ENCODE measurements at regions not wholly inside any gene's neighbourhood (a gene's known extent, or its start where the extent isn't known, plus 50 kb on each side); places are given as distances from the start of the nearest gene placed in this dataset.
"Not testable (repeated sequence)": the region's sequence is repeated elsewhere in the genome, so short reads cannot be mapped to it uniquely, and the experiment has no call there.

DNA sequence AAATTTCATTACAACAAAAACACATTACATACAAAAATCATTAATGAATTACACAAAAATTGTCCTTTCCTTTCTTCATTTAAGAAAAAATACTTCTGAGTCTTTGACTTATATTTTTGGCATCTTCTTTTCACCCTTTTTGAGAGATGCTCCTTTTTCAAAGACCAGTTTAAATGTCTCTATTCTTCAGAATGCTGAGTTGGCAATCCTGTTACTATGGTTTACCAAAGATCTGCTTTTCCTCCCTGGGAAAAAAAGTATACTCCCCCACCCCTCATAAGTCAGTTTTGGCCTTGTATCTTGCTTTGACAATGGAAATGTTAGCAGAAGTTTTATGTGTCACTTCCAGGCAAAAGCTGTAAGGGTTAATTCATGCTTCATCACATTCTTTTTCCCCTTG is 198.4 kb upstream of the GRM3 start:
- Histone ChIP-seq H2AFZ (ENCODE audit: control insufficient read depth, low read length) (no peak overlapping the region), H3K36me3 (ENCODE audit: control insufficient read depth in 2 of 2, extremely low read depth in 1 of 2, insufficient read depth in 2 of 2, low read length in 2 of 2) (no peaks in the 10 kb centered on the region), H3K4me3 (ENCODE audit: control insufficient read depth in 2 of 3, extremely low read depth in 1 of 3, insufficient read depth in 2 of 3, low read depth in 1 of 3, low read length in 3 of 3) (no peak overlapping the region), H3K27ac (ENCODE audit: control insufficient read depth, insufficient read depth, low read length) (no peak overlapping the region), H3K9me3 (ENCODE audit: control insufficient read depth, low read depth, low read length) (no peaks in the 10 kb centered on the region), H3K79me2 (ENCODE audit: control insufficient read depth, insufficient read depth, low read length) (no peaks in the 10 kb centered on the region), H3K4me2 (ENCODE audit: control insufficient read depth, extremely low read depth, insufficient read depth, low read depth, low read length) (no peak overlapping the region), H3K27me3 (ENCODE audit: control insufficient read depth, extremely low read depth, insufficient read depth, low read length) (no peaks in the 10 kb centered on the region), H4K20me1 (ENCODE audit: control insufficient read depth, extremely low read depth, insufficient read depth, low read length) (no peaks in the 10 kb centered on the region), H3K4me1 (ENCODE audit: control insufficient read depth, extremely low read depth, insufficient read depth, low read length) (no peaks in the 10 kb centered on the region), H3K9me1 (ENCODE audit: control insufficient read depth, extremely low read depth, insufficient read depth, low read length) (no peaks in the 10 kb centered on the region), H3K9ac (ENCODE audit: control insufficient read depth, extremely low read depth, insufficient read depth, low read length) (no peak overlapping the region)
- FAIRE-seq: no peak
- dilution Hi-C loops (cut with MboI; ENCODE audit: extremely low pct_ligation_motif_present, low sequenced_read_pairs): no loop called here
- TF ChIP-seq EZH2 (IDR thresholded peaks at IDR 0.05; ENCODE audit: low read length): no peak
- TF ChIP-seq, protein P1, sequence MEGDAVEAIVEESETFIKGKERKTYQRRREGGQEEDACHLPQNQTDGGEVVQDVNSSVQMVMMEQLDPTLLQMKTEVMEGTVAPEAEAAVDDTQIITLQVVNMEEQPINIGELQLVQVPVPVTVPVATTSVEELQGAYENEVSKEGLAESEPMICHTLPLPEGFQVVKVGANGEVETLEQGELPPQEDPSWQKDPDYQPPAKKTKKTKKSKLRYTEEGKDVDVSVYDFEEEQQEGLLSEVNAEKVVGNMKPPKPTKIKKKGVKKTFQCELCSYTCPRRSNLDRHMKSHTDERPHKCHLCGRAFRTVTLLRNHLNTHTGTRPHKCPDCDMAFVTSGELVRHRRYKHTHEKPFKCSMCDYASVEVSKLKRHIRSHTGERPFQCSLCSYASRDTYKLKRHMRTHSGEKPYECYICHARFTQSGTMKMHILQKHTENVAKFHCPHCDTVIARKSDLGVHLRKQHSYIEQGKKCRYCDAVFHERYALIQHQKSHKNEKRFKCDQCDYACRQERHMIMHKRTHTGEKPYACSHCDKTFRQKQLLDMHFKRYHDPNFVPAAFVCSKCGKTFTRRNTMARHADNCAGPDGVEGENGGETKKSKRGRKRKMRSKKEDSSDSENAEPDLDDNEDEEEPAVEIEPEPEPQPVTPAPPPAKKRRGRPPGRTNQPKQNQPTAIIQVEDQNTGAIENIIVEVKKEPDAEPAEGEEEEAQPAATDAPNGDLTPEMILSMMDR (optimal IDR thresholded peaks at IDR 0.05 in 1 of 3, IDR thresholded peaks at IDR 0.05 in 1 of 3, conservative IDR thresholded peaks at IDR 0.05 in 1 of 3; ENCODE audit: extremely low read depth in 1 of 3, insufficient read depth in 2 of 3, low read length in 3 of 3): no peak
- no peak for DNase-seq (ENCODE audit: low read depth, low spot score)

DNA sequence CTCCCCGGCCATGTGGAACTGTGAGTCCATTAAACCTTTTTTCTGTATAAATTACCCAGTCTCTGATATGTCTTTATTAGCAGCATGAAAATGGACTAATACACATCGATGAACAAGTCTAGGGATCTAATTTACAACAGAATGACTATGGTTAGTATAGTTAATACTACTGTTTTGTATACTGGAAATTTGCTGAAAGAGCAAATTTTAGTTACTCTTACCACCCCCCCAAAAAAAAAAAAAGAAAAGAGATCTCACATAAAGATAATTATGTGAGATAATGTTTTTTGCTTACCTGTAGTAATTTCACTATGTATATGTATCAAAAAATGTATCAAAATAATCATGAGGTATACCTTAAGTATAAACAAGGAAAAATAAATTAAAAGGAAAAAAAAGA is 199.5 kb upstream of the GRM3 start:
- Histone ChIP-seq H3K9ac (ENCODE audit: control insufficient read depth, extremely low read depth, insufficient read depth, low read length) (no peak overlapping the region), H3K36me3 (ENCODE audit: control insufficient read depth in 2 of 2, extremely low read depth in 1 of 2, insufficient read depth in 2 of 2, low read length in 2 of 2) (no peaks in the 10 kb centered on the region), H3K4me1 (ENCODE audit: control insufficient read depth, extremely low read depth, insufficient read depth, low read length) (no peaks in the 10 kb centered on the region), H4K20me1 (ENCODE audit: control insufficient read depth, extremely low read depth, insufficient read depth, low read length) (no peaks in the 10 kb centered on the region), H3K4me3 (ENCODE audit: control insufficient read depth in 2 of 3, extremely low read depth in 1 of 3, insufficient read depth in 2 of 3, low read depth in 1 of 3, low read length in 3 of 3) (no peak overlapping the region), H2AFZ (ENCODE audit: control insufficient read depth, low read length) (no peak overlapping the region), H3K9me3 (ENCODE audit: control insufficient read depth, low read depth, low read length) (no peaks in the 10 kb centered on the region), H3K9me1 (ENCODE audit: control insufficient read depth, extremely low read depth, insufficient read depth, low read length) (no peaks in the 10 kb centered on the region), H3K27me3 (ENCODE audit: control insufficient read depth, extremely low read depth, insufficient read depth, low read length) (no peaks in the 10 kb centered on the region), H3K79me2 (ENCODE audit: control insufficient read depth, insufficient read depth, low read length) (no peaks in the 10 kb centered on the region), H3K4me2 (ENCODE audit: control insufficient read depth, extremely low read depth, insufficient read depth, low read depth, low read length) (no peak overlapping the region), H3K27ac (ENCODE audit: control insufficient read depth, insufficient read depth, low read length) (no peak overlapping the region)
- FAIRE-seq: no peak
- no peak for DNase-seq (ENCODE audit: low read depth, low spot score)
- TF ChIP-seq, protein P1 (optimal IDR thresholded peaks at IDR 0.05 in 1 of 3, IDR thresholded peaks at IDR 0.05 in 1 of 3, conservative IDR thresholded peaks at IDR 0.05 in 1 of 3; ENCODE audit: extremely low read depth in 1 of 3, insufficient read depth in 2 of 3, low read length in 3 of 3): no peak
- TF ChIP-seq EZH2 (IDR thresholded peaks at IDR 0.05; ENCODE audit: low read length): no peak
- dilution Hi-C loops (cut with MboI; ENCODE audit: extremely low pct_ligation_motif_present, low sequenced_read_pairs): no loop called here

DNA sequence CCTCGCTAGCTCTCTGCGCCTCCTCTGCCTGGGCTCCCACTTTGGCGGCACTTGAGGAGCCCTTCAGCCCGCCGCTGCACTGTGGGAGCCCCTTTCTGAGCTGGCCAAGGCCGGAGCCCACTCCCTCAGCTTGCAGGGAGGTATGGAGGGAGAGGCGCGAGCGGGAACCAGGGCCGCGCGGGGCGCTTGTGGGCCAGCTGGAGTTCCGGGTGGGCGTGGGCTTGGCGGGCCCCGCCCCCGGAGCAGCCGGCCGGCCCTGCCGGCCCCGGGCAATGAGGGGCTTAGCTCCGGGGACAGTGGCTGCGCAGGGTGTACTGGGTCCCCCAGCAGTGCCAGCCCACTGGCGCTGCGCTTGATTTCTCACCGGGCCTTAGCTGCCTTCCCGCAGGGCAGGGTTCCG is 203.3 kb upstream of the GRM3 start:
- dilution Hi-C loops (cut with MboI; ENCODE audit: extremely low pct_ligation_motif_present, low sequenced_read_pairs); H3K4me3 ChIP-seq (ENCODE audit: control insufficient read depth in 2 of 3, extremely low read depth in 1 of 3, insufficient read depth in 2 of 3, low read depth in 1 of 3, low read length in 3 of 3); H3K4me2 ChIP-seq (ENCODE audit: control insufficient read depth, extremely low read depth, insufficient read depth, low read depth, low read length): not testable (repeated sequence)

More for the DNA sequence above, 203.3 kb upstream of the GRM3 start:
- H3K9ac ChIP-seq (ENCODE audit: control insufficient read depth, extremely low read depth, insufficient read depth, low read length); H3K36me3 ChIP-seq (ENCODE audit: control insufficient read depth in 2 of 2, extremely low read depth in 1 of 2, insufficient read depth in 2 of 2, low read length in 2 of 2); H4K20me1 ChIP-seq (ENCODE audit: control insufficient read depth, extremely low read depth, insufficient read depth, low read length); H3K79me2 ChIP-seq (ENCODE audit: control insufficient read depth, insufficient read depth, low read length); H3K9me1 ChIP-seq (ENCODE audit: control insufficient read depth, extremely low read depth, insufficient read depth, low read length); FAIRE-seq; H3K9me3 ChIP-seq (ENCODE audit: control insufficient read depth, low read depth, low read length); H3K4me1 ChIP-seq (ENCODE audit: control insufficient read depth, extremely low read depth, insufficient read depth, low read length); H3K27ac ChIP-seq (ENCODE audit: control insufficient read depth, insufficient read depth, low read length); DNase-seq (ENCODE audit: low read depth, low spot score); H3K27me3 ChIP-seq (ENCODE audit: control insufficient read depth, extremely low read depth, insufficient read depth, low read length); H2AFZ ChIP-seq (ENCODE audit: control insufficient read depth, low read length): not testable (repeated sequence)

Measured in keratinocyte (primary cell).